ENCODE measurements at regions not wholly inside any gene's neighbourhood (a gene's known extent, or its start where the extent isn't known, plus 50 kb on each side); places are given as distances from the start of the nearest gene placed in this dataset.

DNA sequence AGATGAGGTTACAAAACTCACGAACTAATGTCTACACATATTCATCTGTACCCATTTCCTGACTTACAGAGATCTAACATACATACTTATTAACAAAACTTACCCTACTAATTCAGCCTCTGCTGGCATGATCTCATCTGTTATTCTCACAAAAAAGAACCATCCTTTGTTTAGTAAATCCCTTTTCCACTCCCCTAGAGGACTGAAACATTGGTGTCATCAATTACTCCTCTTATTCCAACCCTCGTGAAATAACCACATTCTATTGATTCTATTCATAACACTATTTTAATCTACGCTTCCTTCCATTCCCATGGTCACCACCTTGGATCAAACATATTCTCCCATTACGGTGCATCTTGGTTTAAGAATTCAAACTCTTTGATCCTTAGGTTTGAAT is 505.9 kb downstream of the SI start:
- DNase-seq (ENCODE audit: low read depth): no peak

DNA sequence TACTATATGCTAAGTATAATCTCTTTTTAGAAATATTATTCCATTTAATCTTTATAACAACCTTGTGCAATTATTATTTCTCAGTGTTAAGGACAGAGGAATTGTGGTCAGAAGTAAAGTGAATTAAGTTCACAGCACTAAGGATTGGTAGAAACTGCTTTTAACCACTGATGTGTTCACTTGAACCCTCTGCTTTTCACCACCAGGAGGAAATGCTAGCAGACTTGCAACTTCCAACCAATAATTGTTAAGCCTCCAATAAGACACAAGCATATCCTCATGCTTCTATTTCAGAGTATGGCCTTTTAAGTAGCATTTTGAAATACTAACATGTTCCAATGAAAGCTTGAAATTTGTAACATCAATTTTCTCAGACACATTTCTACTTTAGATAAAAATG is 527.4 kb downstream of the SI start:
- DNase-seq (ENCODE audit: low read depth): no peak

GRCh38 chr3:164539215-164539614 is 539.1 kb downstream of the SI start:
- DNase-seq (ENCODE audit: low read depth): no peak

GRCh38 chr3:164537485-164537884 is 540.8 kb downstream of the SI start:
- DNase-seq (ENCODE audit: low read depth): no peak

GRCh38 chr3:164533275-164533674 is 545.0 kb downstream of the SI start:
- no peak for DNase-seq (ENCODE audit: low read depth)

- no peak for DNase-seq (ENCODE audit: low read depth)
Observed at GRCh38 chr3:164526250-164526649, 552.0 kb downstream of the SI start.

- DNase-seq (ENCODE audit: low read depth): no peak
Observed at GRCh38 chr3:164524201-164524600, 554.1 kb downstream of the SI start.

- no peak for DNase-seq (ENCODE audit: low read depth)
Observed at GRCh38 chr3:164522073-164522763, 556.1 kb downstream of the SI start.

DNA sequence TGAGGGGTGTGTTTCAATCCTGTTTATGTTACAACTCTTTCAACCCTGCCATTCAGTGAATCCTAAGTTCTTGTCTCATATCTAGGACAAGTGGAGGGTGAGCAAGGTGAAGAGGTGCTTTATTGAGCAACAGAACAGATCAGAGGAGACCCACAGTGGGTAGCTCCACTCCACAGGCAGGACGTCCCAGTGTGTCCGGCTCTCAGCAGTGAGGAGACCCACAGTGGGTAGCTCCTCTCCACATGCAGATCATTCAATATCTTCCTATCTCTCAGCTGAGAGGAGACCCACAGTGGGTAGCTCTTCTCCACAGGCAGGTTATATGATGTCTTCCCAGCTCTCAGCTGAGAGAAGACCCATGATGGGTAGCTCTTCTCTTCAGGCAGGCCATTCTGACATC is 556.7 kb downstream of the SI start:
- no peak for DNase-seq (ENCODE audit: low read depth)

DNA sequence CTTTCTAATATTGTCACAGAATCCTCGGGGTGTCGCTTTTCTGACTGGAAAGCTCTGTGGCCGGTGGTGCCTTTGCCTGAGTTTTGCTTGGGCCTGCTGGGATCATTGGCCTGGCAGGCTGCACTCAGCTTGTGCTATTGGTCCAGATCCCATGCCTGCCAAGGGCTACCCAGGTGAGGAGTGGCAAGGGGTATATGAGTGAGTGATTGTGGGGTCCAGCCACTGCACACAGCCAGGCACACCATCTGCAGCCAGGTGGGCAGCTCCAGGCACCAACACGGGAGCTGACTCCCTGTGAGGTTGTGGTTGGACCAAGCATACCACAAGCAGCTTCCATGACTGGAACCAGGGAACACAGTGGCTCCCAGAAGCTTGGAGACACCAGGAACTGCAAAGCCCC is 557.2 kb downstream of the SI start:
- DNase-seq (ENCODE audit: low read depth): no peak

GRCh38 chr3:164515256-164515655 is 563.0 kb downstream of the SI start:
- no peak for DNase-seq (ENCODE audit: low read depth)

GRCh38 chr3:164514576-164514975 is 563.7 kb downstream of the SI start:
- no peak for DNase-seq (ENCODE audit: low read depth)

GRCh38 chr3:164507886-164508285 is 570.4 kb downstream of the SI start:
- no peak for DNase-seq (ENCODE audit: low read depth)

DNA sequence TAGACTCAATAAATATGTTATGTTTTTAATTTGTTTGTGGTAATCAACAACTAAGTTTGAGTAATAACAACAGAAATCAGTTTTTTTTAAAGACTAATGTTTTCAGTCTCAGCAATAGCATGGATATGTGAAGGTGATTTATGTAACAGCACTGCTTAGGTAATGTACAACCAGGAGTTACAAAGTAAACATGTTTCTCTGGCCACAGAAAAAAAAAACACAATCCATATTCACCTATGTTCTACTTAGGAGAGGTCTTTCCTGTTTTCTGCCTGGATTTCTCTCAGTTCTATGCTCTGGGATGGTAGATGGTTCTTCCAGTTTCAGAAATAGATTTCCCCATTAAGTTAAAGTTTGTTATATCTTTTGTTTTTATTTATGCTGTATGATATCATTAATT is 579.4 kb downstream of the SI start:
- no peak for DNase-seq (ENCODE audit: low read depth)

DNA sequence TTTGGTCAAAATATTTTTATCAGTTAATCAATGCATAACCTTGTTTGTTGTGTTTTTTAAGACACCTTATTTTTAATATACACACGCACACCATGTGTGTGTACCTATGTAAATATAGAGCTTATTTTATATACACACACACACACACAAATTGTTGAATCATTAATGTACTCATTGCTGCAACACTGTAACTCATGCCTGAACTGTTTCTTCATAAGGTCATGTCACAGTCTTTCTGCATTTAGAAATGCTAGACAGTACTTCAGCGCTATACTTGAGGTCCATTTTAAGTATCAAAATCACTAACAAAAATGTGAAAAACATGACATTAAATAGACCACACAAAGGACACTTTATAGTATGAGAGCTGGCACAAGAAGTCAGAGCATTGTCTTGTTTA is 589.4 kb downstream of the SI start:
- no peak for DNase-seq (ENCODE audit: low read depth)

DNA sequence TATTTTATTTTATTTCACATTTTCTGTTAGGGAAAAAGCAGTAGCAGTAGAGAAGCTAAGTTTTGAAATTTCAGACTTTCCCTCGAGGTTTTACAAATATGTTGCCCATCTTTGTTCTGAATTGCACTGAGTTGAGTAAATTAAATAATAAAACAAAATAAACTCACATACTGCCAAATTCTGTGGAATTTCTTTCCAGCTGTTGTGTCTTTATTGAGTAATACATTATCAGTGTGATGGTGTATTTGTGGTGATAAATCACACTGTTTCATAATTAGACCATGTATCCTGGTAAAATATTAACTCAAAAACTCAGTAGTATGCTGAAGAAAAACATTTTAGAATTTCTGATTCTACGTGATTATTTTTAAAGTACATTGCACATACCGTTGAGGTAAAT is 592.1 kb downstream of the SI start:
- no peak for DNase-seq (ENCODE audit: low read depth)

GRCh38 chr3:164479978-164480377 is 598.3 kb downstream of the SI start:
- no peak for DNase-seq (ENCODE audit: low read depth)

GRCh38 chr3:164479406-164479805 is 598.9 kb downstream of the SI start:
- DNase-seq (ENCODE audit: low read depth): no peak

DNA sequence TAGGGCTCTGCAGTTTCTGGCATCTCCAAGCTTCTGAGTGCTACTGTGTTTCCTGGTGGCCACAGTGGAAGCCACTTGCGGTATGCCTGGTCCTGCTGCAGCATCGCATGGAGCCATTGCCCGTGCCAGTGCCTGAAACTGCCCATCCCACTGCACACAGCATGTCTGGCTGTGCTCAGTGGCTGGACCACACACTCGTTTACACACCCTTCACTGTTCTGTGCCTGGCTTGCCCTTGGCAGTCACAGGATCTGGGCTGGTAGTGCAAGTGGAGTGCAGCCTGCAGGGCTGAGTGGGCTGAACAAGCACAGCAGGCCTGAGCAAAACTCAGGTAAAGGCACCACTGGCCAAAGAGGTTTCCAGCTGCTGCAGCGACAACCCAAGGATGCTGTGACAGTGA is 600.0 kb downstream of the SI start:
- DNase-seq (ENCODE audit: low read depth): no peak

GRCh38 chr3:164477403-164477802 is 600.9 kb downstream of the SI start:
- DNase-seq (ENCODE audit: low read depth): no peak

DNA sequence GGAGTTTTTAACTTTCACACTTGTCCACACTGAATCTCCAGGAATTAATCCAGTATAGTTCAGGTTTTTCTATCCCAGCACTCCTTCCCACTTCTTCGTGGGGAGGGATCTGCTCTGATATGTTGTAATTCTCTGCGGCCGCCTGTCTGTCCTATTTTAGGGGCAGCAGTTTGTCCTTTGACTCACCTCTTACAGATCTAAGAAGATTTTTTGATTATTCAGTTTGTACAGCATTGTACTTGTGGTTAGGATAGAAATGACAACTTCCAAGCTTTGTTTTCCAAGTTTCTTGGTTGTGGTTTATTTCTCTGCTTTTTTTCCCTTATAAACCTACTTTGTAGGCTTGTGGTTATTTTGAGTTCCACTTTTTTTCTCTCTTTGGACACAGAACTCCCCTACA is 601.7 kb downstream of the SI start:
- DNase-seq (ENCODE audit: low read depth): no peak

DNA sequence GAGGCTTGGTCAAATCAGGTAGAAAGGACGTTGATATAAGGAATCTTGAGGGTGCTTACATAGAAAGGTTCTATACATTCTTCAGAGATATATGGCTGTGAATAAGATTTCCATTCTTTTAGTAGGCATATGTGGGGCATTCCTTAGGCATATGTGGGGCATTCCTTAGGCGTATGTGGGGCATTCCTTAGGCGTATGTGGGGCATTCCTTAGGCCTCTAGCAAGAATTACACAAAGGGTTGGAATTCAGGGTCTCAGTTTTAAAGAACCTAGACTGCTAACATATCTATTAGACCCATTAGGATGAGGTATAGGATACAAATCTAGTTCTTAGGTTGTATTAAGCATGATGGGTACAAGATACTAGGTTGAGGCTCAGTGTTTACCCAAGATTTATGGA is 607.8 kb downstream of the SI start:
- no peak for DNase-seq (ENCODE audit: low read depth)

DNA sequence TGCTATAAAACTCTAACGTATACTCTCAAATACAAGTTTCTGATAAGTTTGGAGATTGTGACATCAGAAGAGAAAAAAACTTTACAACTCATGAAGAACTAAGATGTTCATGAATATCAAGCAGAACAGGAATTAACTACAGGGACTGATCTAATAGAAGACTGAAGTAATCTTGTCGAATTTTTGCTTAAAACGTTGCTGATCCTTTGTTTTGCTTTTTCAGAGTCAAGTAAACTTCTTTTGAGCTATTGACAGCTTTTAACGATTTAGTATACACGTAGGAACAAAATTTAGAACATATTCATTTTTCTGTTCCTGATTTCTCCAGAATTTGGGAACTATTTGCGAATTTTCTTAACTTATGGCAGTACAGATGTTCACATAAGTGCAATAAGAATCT is 610.2 kb downstream of the SI start:
- no peak for DNase-seq (ENCODE audit: low read depth)

GRCh38 chr3:164467007-164467406 is 611.3 kb downstream of the SI start:
- no peak for DNase-seq (ENCODE audit: low read depth)

DNA sequence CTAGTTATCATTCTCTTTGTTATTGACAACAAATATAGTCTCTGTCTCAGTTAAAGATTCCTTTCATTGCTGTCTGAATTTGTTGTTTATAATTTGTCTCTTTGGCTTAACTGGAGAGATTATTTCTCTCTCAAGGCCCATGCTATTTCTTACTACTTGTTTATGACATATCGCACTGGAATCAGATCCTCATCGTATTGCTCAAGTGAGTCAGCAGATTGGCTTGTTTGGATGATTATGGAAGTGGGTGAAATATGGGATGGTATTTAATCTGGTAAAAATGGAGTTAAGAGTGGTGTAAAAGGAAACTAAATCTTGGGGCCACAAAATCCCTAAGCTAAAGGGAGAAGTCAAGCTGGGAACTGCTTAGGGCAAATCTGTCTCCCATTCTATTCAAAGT is 613.1 kb downstream of the SI start:
- no peak for DNase-seq (ENCODE audit: low read depth)
